NCI-H526 (cell line): ENCODE measurements at regions not wholly inside any gene's neighbourhood (a gene's known extent, or its start where the extent isn't known, plus 50 kb on each side); places are given as distances from the start of the nearest gene placed in this dataset.

Experiments
- DNase-seq, 2 experiments: peaks; one replicate each; lab custom pipeline; 2025; lab: John Stamatoyannopoulos, UW

GRCh38 chr10:78162853-78163252 lies 129.2 kb downstream of the RPS24 start:
- DNase-seq = no peak

GRCh38 chr10:78164702-78165101 lies 131.0 kb downstream of the RPS24 start:
- DNase-seq = no peak

- no peak for DNase-seq
Measured at GRCh38 chr10:78165172-78165571, 131.5 kb downstream of the RPS24 start.

- DNase-seq = peak in 1 of 2 experiments; percentile 56
Measured at GRCh38 chr10:78165617-78166016, 132.0 kb downstream of the RPS24 start.

GRCh38 chr10:78166261-78166660 lies 132.6 kb downstream of the RPS24 start:
- no peak for DNase-seq

- DNase-seq = no peak
Measured at GRCh38 chr10:78169214-78169613, 135.6 kb downstream of the RPS24 start.

GRCh38 chr10:78170026-78170475 lies 136.4 kb downstream of the RPS24 start:
- no peak for DNase-seq

- peak in 1 of 2 experiments; percentile 61 for DNase-seq
Measured at GRCh38 chr10:78171633-78172400, 138.2 kb downstream of the RPS24 start.

- DNase-seq = no peak
Measured at GRCh38 chr10:78173360-78174015, 139.8 kb downstream of the RPS24 start.

- no peak for DNase-seq
Measured at GRCh38 chr10:78175444-78176015, 141.9 kb downstream of the RPS24 start.

GRCh38 chr10:78176320-78177317 lies 143.0 kb downstream of the RPS24 start:
- no peak for DNase-seq

- DNase-seq = no peak
Measured at GRCh38 chr10:78177491-78178185, 144.0 kb downstream of the RPS24 start.

GRCh38 chr10:78178397-78178796 lies 144.7 kb downstream of the RPS24 start:
- no peak for DNase-seq

- no peak for DNase-seq
Measured at GRCh38 chr10:78178940-78179339, 145.3 kb downstream of the RPS24 start.

GRCh38 chr10:78179886-78180705 lies 146.4 kb downstream of the RPS24 start:
- no peak for DNase-seq

- DNase-seq = no peak
Measured at GRCh38 chr10:78181381-78182055, 147.9 kb downstream of the RPS24 start.

- no peak for DNase-seq
Measured at GRCh38 chr10:78182841-78183240, 149.2 kb downstream of the RPS24 start.

- DNase-seq = no peak
Measured at GRCh38 chr10:78184851-78185692, 151.4 kb downstream of the RPS24 start.

GRCh38 chr10:78185693-78186055 lies 152.0 kb downstream of the RPS24 start:
- no peak for DNase-seq
